NB4 (cell line): ENCODE measurements at regions not wholly inside any gene's neighbourhood (a gene's known extent, or its start where the extent isn't known, plus 50 kb on each side); places are given as distances from the start of the nearest gene placed in this dataset.
"Not testable (repeated sequence)": the region's sequence is repeated elsewhere in the genome, so short reads cannot be mapped to it uniquely, and the experiment has no call there.

Source experiments
- DNase-seq: peaks from one replicate; pipeline ENCODE4 v3.0.0; 2010; ENCODE audit warnings: low read depth
- H3K4me3 ChIP-seq: one replicate; pipeline ENCODE4 v1.5.1; 2011; ENCODE audit warnings: mild to moderate bottlenecking, low read depth, low read length, moderate library complexity
- CTCF ChIP-seq: IDR thresholded peaks from one replicate; pipeline ENCODE4 v1.5.1; 2012; ENCODE audit warnings: low read depth, low read length
- MAX ChIP-seq: IDR thresholded peaks from 2 replicates; pipeline ENCODE4 v1.6.1; 2011; ENCODE audit warnings: low read depth, low read length
- MYC ChIP-seq: IDR thresholded peaks from 2 replicates; pipeline ENCODE4 v1.6.1; 2011; ENCODE audit warnings: low read depth, low read length
- POLR2A ChIP-seq: IDR thresholded peaks from 2 replicates; pipeline ENCODE4 v1.6.1; 2011; ENCODE audit warnings: mild to moderate bottlenecking; ENCODE audit not compliant: insufficient read length; ENCODE audit errors: extremely low read depth

- not testable (repeated sequence) for DNase-seq, H3K4me3 ChIP-seq
Observed at GRCh38 chr5:134471858-134472449, 53.5 kb upstream of the JADE2 start.

DNA sequence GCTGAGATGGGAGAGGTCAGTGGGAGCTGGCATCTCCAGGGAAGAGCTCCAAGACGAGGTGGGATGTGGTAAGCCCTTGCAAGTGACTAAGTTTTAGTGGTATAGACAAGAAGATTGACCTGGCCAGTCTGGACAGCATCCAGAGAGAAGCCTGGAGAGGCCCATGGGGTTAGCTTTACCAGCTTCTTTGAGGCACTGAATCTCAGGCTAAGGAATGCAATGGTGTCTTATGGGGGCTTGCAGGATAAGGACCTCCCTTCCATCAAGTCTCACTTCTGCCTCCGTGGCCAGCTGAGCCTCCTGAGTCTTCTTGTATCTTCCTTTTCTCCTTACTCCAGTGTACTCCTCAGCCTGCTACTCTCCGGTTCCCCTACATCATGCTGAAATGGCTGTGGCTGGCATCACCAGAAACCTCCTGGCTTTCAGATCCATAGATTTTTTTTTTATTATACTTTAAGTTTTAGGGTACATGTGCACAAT is 56.5 kb upstream of the JADE2 start:
- H3K4me3 ChIP-seq = no peak overlapping the region
- DNase-seq = no peak
- no peak for TF ChIP-seq MYC
- TF ChIP-seq CTCF = no peak
- TF ChIP-seq POLR2A = no peak
- TF ChIP-seq MAX = no peak

GRCh38 chr5:134467231-134467630 is 55.5 kb upstream of the CDKN2AIPNL start:
- H3K4me3 ChIP-seq = no peak overlapping the region
- no peak for TF ChIP-seq MAX
- no peak for TF ChIP-seq MYC
- no peak for TF ChIP-seq CTCF
- TF ChIP-seq POLR2A = no peak
- DNase-seq = no peak

DNA sequence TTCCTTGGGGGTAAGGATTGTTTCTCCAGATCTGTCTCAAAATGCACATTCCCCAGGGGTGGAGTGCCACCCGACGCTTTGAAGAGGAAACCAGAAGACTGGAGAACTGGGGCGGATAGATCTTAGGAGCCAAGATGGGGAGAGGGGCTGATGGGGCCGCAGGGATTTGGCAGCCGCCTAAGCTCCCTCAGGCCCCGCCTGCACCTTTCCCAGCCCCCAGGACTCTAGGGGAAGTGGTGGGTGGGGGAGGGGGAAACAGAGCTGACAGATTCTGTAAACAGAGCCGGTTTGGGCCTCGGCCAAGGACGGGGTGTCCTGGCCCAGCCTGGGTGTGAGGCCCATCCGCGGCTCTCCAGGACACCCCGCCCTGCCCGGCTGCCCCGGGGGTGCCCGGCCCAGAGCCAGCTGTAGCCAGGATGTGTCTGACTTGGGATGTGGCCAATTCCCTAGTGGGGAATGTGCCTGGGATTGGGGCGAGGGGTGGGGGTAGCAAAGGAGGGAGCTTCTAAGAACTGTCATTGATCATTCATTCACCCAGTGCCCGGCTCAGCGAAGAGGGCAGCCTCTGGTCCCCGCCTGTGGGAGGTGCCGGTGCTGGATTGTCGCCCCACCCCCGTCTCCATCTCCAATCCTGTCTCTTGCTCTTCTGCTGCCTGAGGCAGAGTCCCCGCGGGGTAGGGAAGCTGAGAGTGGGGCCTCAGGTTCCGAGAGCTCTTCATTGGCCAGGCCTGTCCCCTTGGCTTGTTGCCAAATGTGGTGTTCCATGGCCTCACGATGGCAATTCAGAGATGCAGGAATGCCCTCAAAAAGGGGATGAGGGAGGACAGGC is 54.8 kb upstream of the CDKN2AIPNL start:
- peak; percentile 86 for DNase-seq
- peak overlapping the region; percentile 68 for H3K4me3 ChIP-seq
- TF ChIP-seq CTCF (no peak), POLR2A (no peak), MAX (no peak), MYC (no peak)

DNA sequence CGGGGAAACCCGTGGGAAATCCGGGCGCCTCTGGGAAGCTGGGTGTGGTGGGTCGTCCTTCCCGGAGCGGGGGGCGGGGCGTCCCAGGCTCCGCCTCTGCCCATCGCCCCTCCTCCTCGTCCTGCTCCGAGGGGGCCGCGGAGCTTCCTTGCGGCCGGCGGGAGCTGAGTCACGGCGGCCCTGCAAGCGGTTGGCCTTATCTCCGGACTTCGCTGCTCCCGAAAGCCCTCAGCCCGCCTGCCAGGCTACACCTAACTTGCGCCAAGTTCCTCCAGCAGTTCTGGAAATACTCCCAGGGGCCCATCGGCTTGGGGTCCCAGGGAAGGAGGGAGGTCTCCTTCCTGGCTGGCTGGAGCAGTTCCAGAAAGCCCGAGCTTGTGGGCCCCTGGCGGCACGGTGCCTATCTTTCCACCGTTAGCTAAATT is 54.1 kb upstream of the CDKN2AIPNL start:
- TF ChIP-seq CTCF = no peak
- peak; percentile 62 for TF ChIP-seq POLR2A
- peak; percentile 89 for DNase-seq
- peak overlapping the region; percentile 68 for H3K4me3 ChIP-seq

- no peak for DNase-seq
- TF ChIP-seq POLR2A (no peak), MYC (no peak)
- H3K4me3 ChIP-seq = no peak overlapping the region
Observed at GRCh38 chr5:134464988-134465815, 53.5 kb upstream of the CDKN2AIPNL start.
